ENCODE measurements at regions not wholly inside any gene's neighbourhood (a gene's known extent, or its start where the extent isn't known, plus 50 kb on each side); places are given as distances from the start of the nearest gene placed in this dataset.

DNA sequence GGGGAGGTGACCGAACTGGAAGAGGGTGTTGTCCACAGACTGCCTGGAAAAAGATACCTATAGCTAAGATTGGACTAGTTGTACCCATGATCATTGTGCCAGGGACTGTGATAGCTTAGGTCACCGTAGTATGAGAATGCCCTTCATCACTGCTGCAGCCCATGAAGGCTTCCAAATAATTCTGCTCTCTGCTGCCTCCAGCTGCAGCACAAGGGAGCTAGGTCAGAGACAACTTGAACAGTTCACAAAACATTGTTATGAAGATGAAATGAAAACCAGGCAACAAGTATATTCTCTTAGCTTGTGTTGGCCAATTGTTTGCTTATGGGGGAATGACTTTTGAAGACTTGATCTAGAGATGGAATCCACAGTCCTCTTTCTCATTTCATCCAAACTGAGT is 246.7 kb downstream of the MRPL39 start:
- Histone ChIP-seq H3K4me3 (ENCODE audit: extremely low read depth in 1 of 4, insufficient read depth in 2 of 4, low read depth in 3 of 4, low read length in 4 of 4) (no peak overlapping the region), H2BK120ac (replicated peaks; ENCODE audit: low read depth, low read length) (no peak overlapping the region), H4K20me1 (replicated peaks in 1 of 2; ENCODE audit: control insufficient read depth in 1 of 2, insufficient read depth in 2 of 2, low read length in 2 of 2) (no peaks in the 10 kb centered on the region), H2AFZ (ENCODE audit: low read length) (0 out of 2 replicates have a peak overlapping the region, but pooled peaks have one; percentile 15), H2BK15ac (ENCODE audit: low read length) (no peak overlapping the region), H3K79me2 (ENCODE audit: control insufficient read depth in 1 of 2, insufficient read depth in 2 of 2, low read length in 2 of 2) (no peaks in the 10 kb centered on the region), H2BK20ac (ENCODE audit: low read length) (no peak overlapping the region), H4K5ac (ENCODE audit: insufficient read length, low read depth, low read length) (no peak overlapping the region), H3K18ac (ENCODE audit: extremely low read depth, low read length) (no peak overlapping the region), H3K23me2 (ENCODE audit: low read depth, low read length) (no peaks in the 10 kb centered on the region), H4K8ac (ENCODE audit: extremely low read depth, insufficient read depth, low read length) (no peak overlapping the region), H3K4me1 (replicated peaks in 1 of 4; ENCODE audit: control insufficient read depth in 3 of 4, insufficient read depth in 4 of 4, low read length in 3 of 4) (no peaks in the 10 kb centered on the region), H3K9me3 (ENCODE audit: insufficient read depth in 2 of 2, low read depth in 1 of 2, low read length in 1 of 2) (no peaks in the 10 kb centered on the region), H3K4me2 (ENCODE audit: insufficient read depth in 1 of 2, low read depth in 2 of 2, low read length in 2 of 2) (no peak overlapping the region), H3K79me1 (ENCODE audit: low read depth, low read length) (no peaks in the 10 kb centered on the region), H3K36me3 (ENCODE audit: control insufficient read depth in 2 of 4, insufficient read depth in 4 of 4, low read length in 3 of 4) (no peaks in the 10 kb centered on the region), H2AK5ac (ENCODE audit: low read depth, low read length) (no peak overlapping the region), H3K4ac (replicated peaks; ENCODE audit: insufficient read length, low read depth, low read length) (no peak overlapping the region), H2BK12ac (ENCODE audit: low read depth, low read length) (no peak overlapping the region), H2BK5ac (ENCODE audit: low read depth, low read length) (no peak overlapping the region), H3K56ac (replicated peaks; ENCODE audit: insufficient read length, low read depth, low read length) (no peak overlapping the region), H3K27me3 (replicated peaks in 1 of 4; ENCODE audit: control insufficient read depth in 3 of 4, extremely low read depth in 1 of 4, insufficient read depth in 3 of 4, low read length in 3 of 4) (no peaks in the 10 kb centered on the region), H4K91ac (replicated peaks; ENCODE audit: insufficient read length, low read length) (no peak overlapping the region), H3K14ac (ENCODE audit: insufficient read length) (no peak overlapping the region), H3K23ac (ENCODE audit: insufficient read length) (no peak overlapping the region), H3K9ac (replicated peaks in 1 of 4; ENCODE audit: extremely low read depth in 1 of 4, low read depth in 3 of 4, low read length in 3 of 4) (no peak overlapping the region), H3K27ac (ENCODE audit: low read depth, low read length) (no peak overlapping the region)
- WGBS, 2 experiments (ENCODE audit: extremely low coverage in 1 of 2, insufficient coverage in 1 of 2, insufficient read length in 1 of 2, insufficient replicate concordance in 2 of 2, low coverage in 1 of 2, low lambda C conversion rate in 2 of 2, missing lambda C conversion rate in 1 of 2), result 89% methylated on average over 2 of the region's 2 CpGs; no CpG with 5 or more reads in 1 of the 2 experiments
- DNase-seq (ENCODE audit: low read depth in 1 of 2, low spot score in 2 of 2) (no peak), FAIRE-seq (no peak)
- ChIA-PET CTCF (ENCODE audit: partially characterized antibody) (interaction anchor here (0.8 to 3.3 kb wide), 8 partner anchors 10 to 297 kb away, joined by 3 to 32 read pairs (median 5); no protein-coding TSS in a partner anchor), POLR2A (ENCODE audit: partially characterized antibody) (no interaction called here)
- peak; percentile 9 to 15; a peak in 1 of 4 replicates for TF ChIP-seq RAD21 (IDR thresholded peaks at IDR 0.05 in 1 of 2, conservative IDR thresholded peaks at IDR 0.05 in 1 of 2; ENCODE audit: low read depth in 2 of 2, low read length in 2 of 2)
- no peak for TF ChIP-seq KDM1A (IDR thresholded peaks at IDR 0.05; ENCODE audit: borderline replicate concordance, low read length)
- no peak for TF ChIP-seq JUN (IDR thresholded peaks at IDR 0.05; ENCODE audit: low read depth, low read length)
- TF ChIP-seq SIN3A (conservative IDR thresholded peaks at IDR 0.05 in 1 of 2, IDR thresholded peaks at IDR 0.05 in 1 of 2; ENCODE audit: low read depth in 1 of 2, low read length in 2 of 2), result no peak
- no peak for TF ChIP-seq EGR1 (IDR thresholded peaks at IDR 0.05; ENCODE audit: borderline replicate concordance, low read depth, low read length)
- TF ChIP-seq, protein P1, sequence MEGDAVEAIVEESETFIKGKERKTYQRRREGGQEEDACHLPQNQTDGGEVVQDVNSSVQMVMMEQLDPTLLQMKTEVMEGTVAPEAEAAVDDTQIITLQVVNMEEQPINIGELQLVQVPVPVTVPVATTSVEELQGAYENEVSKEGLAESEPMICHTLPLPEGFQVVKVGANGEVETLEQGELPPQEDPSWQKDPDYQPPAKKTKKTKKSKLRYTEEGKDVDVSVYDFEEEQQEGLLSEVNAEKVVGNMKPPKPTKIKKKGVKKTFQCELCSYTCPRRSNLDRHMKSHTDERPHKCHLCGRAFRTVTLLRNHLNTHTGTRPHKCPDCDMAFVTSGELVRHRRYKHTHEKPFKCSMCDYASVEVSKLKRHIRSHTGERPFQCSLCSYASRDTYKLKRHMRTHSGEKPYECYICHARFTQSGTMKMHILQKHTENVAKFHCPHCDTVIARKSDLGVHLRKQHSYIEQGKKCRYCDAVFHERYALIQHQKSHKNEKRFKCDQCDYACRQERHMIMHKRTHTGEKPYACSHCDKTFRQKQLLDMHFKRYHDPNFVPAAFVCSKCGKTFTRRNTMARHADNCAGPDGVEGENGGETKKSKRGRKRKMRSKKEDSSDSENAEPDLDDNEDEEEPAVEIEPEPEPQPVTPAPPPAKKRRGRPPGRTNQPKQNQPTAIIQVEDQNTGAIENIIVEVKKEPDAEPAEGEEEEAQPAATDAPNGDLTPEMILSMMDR (IDR thresholded peaks at IDR 0.05; ENCODE audit: control extremely low read depth in 1 of 3, insufficient read depth in 1 of 3, low read depth in 1 of 3, low read length in 3 of 3), result peak in 2 of 3 experiments; percentile 4 to 37; a peak in 2 of 4 replicates
- TF ChIP-seq BRCA1 (IDR thresholded peaks at IDR 0.05; ENCODE audit: low read depth, low read length), result no peak
- TF ChIP-seq YY1 (IDR thresholded peaks at IDR 0.05; ENCODE audit: low read depth, low read length), result no peak
